DMS153 (cell line): ENCODE measurements at regions not wholly inside any gene's neighbourhood (a gene's known extent, or its start where the extent isn't known, plus 50 kb on each side); places are given as distances from the start of the nearest gene placed in this dataset.
"Not testable (repeated sequence)": the region's sequence is repeated elsewhere in the genome, so short reads cannot be mapped to it uniquely, and the experiment has no call there.

Experiments used
- DNase-seq: peaks from one replicate; lab custom pipeline; 2025; lab: John Stamatoyannopoulos, UW

DNA sequence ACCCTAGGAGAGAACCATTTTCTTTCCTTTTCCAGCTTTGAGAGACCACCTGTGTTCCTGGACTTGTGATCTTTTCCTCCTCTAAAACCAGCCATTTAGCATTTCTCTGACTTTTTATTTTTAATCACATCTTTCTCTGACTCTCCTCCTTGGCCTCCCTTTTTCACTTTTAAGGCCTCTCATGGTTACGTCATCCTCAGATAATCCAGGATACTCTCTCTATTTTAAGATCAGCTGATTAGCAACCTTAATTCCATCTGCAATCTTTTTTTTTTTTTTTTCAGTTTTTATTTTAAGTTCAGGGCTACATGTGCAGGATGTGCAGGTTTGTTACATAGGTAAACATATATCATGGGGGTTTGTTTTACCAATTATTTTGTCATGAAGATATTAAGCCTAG is 54.0 kb downstream of the RFPL4B start:
- no peak for DNase-seq

- no peak for DNase-seq
Measured at GRCh38 chr6:112407101-112407590, 60.0 kb downstream of the RFPL4B start.

DNA sequence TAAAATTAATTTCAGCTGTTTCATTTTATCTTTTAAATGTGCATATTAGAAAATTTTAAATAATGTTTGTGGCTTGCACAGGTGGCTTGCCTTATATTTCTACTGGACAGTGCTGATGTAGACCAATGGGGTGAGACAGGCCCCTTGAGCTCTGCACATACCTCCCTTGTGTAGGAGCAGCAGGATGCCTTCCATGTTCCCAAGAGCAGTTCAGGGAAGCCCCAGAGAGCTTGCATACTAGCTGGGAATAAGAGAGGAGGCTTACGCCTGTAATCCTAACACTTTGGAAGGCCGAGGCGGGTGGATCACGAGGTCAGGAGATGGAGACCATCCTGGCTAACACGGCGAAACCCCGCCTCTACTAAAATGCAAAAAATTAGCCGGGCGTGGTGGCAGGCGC is 61.4 kb downstream of the RFPL4B start:
- DNase-seq: no peak

DNA sequence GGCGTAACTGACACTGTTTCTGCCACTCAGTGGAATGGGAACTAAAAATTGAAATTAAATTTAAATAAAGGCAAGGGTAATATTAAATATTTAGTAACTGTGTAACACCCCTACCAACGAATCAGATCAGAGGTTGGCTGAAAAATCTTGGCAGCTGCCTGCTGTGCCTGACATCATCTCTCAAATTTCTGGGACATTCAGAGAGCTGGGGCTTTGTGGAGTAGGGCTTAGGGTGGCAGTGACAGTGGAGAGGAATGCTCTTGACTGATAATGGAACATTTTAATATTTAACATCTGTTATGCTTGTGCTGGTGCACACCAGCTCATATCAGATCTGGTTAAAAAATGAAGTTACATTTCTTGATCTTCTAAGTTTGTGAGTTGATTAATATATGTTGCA is 62.2 kb downstream of the RFPL4B start:
- DNase-seq: no peak

DNA sequence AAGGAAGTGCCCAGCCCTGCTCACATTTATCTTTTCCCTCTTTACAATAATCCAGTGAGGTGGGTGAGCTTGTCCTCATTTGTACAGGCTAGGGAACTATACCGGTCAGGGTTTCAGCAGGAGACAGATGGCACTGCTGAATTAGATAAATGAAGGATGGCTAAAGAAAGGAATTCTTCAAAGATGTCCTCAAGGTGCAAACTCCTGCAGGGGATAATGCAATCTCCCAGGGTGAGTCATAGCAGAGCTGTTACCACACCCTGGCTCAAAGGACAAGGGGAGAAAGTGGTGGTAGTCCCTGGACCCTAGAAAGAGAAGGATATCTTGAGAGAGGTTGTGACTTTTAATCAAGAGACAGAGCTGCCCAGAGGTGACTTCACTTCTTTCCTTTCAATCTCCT is 66.7 kb downstream of the RFPL4B start:
- DNase-seq: no peak

GRCh38 chr6:112415366-112415765 is 68.2 kb downstream of the RFPL4B start:
- DNase-seq: no peak

DNA sequence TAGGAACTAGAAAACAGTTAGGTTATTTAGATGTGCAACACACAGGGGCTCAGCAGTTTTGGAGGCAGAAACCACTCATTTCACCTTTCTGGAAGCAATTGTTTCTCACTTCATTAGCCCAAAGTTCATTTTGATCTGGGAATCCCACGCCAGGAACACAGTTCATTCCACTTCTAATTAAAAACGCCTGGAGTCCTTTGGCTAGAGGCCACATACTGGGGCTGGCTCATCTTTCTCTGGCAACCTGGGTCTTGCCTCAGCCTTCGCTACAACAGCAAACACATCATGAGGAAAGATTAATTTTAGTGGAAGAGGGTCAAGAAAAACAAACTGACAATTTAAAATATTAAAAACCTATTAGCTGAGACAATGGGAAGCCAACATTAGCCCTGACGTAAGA is 69.7 kb downstream of the RFPL4B start:
- no peak for DNase-seq

GRCh38 chr6:112427011-112427410 is 79.9 kb downstream of the RFPL4B start:
- not testable (repeated sequence) for DNase-seq

GRCh38 chr6:112427499-112427898 is 80.4 kb downstream of the RFPL4B start:
- DNase-seq: no peak

GRCh38 chr6:112428477-112428876 is 81.3 kb downstream of the RFPL4B start:
- no peak for DNase-seq

DNA sequence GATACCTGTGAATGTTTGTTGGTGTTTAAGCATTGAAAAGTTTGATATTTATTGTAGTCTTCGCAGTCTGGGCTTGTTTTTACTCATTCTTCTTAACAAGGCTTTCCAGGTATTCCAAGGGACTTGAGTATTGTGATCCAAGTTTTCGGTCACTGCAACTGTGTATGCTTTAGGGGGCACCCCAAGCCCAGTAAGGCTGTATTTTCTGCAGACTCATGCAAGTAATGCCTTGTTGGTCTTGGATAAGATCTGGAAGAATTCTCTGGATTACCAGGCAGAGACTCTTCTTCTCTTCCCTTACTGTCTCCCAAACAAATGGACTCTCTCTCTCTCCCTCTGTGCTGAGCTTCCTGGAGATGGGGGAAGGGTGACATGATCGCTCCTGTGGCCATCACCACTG is 82.1 kb downstream of the RFPL4B start:
- no peak for DNase-seq

DNA sequence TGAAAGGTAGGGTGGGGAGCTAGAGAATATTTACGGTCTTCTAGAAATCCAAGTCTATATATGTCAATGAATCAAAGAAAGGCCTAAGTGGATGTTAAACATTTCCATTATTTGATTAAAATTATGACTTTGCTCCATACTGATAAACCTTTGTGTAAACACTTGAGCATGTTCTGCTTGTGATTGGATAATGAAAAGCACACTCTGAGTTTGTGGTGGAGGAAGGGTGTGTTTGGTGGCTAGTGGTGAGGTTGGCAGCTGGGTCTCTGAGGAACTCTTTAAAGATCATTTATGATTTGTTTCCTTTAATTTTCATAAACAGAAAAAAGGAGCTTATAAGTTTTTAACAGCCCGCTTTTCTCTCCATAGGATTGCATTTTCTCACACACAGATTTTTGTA is 84.7 kb downstream of the RFPL4B start:
- peak; percentile 11 for DNase-seq

DNA sequence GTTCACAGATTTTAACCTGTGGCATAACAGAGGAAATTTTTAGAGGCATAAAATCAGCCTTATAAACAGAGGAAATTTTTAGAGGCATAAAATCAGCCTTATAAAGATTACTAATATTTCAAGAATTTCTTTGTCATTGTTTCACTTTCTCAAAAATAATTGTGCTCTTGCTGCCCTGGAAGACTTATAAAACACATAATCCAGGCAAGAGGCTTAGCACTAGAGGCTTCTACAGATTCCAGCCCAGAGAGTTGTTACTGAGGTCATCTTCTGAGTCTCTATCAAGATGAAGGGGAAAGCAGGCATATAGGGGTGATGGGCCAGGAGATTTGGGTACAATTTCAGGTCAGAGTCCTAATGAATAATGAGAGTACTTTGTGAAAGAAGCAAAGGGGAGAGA is 85.7 kb downstream of the RFPL4B start:
- DNase-seq: no peak

DNA sequence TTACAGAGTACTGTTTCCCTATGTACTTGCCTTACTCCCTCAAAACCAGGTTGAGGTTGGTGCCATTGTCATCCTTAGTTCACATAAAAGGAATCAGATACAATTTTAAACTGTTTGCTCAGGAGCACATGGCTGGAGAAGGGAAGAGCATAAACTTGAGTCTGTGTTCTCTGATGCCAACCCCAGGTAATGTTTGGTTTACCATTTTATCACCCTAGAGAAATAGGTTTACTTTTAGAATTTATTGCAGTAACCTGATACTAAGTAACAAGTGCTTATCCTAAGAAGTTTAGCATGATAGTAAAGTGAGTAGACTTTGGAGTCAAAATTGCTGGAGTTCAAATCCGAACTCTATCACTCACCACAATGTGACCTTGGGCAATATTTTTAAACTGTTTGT is 86.3 kb downstream of the RFPL4B start:
- DNase-seq: peak; percentile 53

DNA sequence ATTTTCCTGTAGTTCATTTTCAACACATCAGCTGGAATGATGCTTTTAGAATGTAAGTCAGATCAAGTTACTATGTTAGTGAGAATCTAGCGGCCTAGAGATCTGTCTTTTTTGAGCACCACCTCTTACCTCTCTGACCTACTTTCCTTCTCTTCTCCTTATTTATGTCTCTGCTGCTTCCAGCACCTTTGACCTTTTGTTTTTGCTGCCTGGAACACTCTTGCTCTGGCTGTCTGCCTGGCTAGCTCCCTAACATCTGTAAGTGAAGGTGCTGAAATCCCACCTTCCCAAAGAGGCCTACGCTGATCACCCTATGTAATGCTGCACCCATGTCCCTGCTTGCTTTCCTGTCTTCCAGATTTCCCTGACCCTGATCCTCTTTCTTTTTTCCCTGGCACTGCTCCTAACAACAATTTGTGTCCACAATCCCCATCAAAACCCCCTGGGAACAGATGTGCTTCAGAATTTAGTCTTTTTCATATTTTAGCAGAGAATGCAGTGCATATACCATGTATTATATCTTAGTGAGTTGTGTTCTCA is 87.8 kb downstream of the RFPL4B start:
- no peak for DNase-seq

- DNase-seq: no peak
Measured at GRCh38 chr6:112437058-112437457, 89.9 kb downstream of the RFPL4B start.

DNA sequence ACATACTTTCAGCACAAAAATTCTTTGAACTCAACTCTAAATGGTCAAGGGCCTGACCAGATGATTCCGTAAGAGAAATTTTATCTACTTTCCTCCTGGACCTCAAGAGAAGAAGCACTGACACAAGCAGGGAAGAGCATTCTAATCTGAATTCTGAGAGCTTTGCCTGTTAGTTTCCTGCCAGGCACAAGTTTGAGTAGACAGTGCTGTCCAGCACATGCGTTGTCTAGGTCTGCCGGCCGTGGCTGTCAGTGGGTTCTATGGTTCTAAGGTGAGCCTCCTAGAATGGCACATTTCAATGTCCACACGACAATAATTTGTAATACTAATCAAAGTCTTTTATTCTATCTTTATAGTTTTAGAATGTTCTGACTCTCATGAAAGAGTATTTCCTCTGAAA is 91.9 kb downstream of the RFPL4B start:
- no peak for DNase-seq

- no peak for DNase-seq
Measured at GRCh38 chr6:112439432-112439831, 92.3 kb downstream of the RFPL4B start.

- DNase-seq: no peak
Measured at GRCh38 chr6:112441607-112442006, 94.5 kb downstream of the RFPL4B start.

DNA sequence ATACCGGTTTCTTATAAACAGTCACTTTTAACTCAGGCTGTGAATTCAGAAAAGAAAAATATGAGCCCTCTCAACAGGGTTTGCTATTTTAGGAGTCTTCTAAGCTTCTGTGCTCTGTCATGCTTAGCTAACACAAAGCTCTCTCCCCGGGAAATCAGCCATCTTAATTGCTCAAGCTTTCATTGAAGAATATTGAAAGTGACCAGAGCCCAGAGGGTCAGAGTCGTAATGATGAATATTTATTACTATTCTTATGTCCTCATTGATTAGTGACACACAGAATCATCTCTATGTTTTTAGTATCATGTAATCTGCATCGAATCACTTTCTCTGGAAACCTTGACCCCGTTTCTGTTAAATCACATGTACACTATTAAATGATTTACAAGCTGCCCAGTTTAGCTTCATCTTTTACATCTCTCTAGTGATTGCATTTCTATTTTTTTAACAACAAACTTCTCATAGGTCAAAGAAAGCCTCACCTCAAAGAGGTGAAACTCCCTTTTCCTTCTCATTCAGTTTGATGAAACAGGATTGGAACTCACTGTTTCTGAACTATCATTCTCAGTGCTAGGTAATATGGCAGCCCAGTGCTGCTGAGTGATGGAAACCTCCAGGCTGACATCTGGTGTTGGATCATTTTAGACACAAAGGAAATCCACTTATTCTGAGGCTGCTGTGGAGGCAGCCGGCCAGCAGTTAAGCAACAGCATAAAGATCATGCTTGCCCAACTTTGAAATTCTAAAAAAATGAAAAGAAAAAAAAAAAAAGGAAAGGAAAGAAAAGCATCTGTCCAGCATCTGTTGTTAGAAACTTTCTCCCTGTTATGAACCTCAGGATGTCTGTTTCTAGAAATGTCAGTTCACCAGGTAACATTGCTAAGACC is 96.3 kb downstream of the RFPL4B start:
- no peak for DNase-seq

GRCh38 chr6:112448786-112449185 is 101.7 kb downstream of the RFPL4B start:
- not testable (repeated sequence) for DNase-seq

DNA sequence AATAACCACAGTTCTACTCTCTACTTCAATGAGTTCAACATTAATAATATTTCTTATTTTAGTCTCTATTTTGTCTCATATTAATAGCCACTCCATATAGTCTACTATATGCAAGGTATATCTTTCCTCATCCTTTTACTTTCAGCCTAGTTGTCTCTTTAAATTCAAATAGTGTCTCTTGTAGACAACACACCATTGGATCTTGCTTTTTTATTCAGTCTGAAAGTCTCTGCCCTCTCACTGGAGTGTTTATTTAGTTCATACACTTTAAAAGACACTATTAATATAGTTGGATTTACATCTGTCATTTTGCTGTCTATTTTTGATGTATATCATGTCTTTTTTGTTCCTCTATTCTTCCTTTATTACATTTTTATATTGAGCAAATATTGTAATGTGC is 103.5 kb downstream of the RFPL4B start:
- no peak for DNase-seq

DNA sequence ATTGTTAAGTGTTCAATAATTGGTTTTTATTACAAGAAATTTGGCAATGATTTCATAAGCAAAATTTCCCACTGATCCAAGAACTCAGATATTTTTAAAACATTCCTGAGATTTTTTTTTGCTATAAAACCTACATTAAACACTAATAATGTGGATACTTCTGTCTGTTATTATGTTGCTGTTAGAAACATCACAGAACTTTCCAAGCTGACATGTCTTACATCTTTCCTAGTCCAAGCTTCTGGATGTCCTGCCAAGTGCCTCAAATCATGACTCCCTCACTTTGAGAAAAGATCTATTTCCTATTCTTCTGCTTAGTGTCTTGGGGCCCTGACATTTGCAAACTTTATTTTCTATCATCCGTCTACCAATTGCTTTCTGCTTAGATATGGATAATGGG is 110.8 kb downstream of the RFPL4B start:
- DNase-seq: no peak
